GM12873 (cell line): ENCODE measurements at regions not wholly inside any gene's neighbourhood (a gene's known extent, or its start where the extent isn't known, plus 50 kb on each side); places are given as distances from the start of the nearest gene placed in this dataset.

Experiments used
- TF ChIP-seq, protein P1 (sequence below): IDR thresholded peaks from 2 replicates; pipeline ENCODE4 v1.5.1; 2012; ENCODE audit warnings: low read depth, mild to moderate bottlenecking, moderate library complexity, low read length, control low read depth; ENCODE audit not compliant: insufficient read depth; ENCODE audit errors: missing control alignments

DNA sequence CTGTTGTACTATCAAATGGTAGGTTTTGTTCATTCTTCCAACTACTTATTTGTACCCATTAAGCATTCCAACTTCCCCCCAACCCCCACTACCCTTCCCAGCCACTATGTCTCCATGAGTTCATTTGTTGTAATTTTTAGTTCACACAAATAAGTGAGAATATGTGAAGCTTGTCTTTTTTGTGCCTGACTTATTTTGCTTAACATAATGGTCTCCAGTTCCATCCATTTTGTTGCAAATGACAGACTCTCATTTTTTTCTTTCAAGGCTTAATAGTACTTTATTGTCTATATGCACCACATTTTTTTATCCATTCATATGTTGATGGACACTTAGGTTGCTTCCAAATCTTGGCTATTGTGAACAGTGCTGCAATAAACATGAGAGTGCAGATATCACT lies 86.2 kb downstream of the ALG10B start:
- TF ChIP-seq, protein P1, sequence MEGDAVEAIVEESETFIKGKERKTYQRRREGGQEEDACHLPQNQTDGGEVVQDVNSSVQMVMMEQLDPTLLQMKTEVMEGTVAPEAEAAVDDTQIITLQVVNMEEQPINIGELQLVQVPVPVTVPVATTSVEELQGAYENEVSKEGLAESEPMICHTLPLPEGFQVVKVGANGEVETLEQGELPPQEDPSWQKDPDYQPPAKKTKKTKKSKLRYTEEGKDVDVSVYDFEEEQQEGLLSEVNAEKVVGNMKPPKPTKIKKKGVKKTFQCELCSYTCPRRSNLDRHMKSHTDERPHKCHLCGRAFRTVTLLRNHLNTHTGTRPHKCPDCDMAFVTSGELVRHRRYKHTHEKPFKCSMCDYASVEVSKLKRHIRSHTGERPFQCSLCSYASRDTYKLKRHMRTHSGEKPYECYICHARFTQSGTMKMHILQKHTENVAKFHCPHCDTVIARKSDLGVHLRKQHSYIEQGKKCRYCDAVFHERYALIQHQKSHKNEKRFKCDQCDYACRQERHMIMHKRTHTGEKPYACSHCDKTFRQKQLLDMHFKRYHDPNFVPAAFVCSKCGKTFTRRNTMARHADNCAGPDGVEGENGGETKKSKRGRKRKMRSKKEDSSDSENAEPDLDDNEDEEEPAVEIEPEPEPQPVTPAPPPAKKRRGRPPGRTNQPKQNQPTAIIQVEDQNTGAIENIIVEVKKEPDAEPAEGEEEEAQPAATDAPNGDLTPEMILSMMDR: no peak

DNA sequence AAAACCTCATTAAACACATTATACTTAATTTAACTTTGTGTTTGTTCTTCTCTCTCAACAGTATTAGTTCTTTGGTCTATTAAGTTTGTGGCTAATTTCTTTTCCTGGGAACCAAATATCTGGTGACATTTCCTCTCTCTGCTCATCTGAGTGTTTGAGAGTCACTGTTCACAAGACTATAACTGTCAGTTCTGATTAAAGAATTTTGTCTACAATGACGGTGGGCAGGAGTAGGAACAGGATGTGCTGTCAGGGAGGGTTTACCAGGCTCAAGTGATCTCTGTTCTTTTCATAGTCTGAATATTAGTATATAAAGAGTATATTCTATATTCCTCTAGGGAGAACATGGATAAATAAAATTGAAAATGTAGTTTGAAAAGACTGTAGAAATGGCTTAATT lies 92.9 kb downstream of the ALG10B start:
- TF ChIP-seq, protein P1: no peak

DNA sequence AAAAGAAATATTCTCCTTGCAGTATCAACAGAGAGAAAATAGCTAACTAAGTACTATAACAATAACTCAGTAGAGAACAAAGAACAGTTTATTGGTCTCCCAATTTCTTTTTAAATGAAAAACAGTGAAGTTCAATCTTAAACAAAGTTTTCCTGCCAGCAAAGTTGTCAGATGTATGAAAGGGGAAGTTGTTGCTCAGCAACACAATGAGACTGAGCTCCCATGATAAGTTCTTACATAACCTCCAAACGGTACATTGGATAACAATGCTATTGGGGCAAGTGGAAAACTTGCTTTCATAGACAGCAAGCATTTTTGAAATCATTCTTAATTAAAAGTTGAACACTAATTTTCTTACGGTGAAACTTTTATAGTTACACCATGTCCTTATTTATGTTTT lies 94.9 kb downstream of the ALG10B start:
- TF ChIP-seq, protein P1: no peak

DNA sequence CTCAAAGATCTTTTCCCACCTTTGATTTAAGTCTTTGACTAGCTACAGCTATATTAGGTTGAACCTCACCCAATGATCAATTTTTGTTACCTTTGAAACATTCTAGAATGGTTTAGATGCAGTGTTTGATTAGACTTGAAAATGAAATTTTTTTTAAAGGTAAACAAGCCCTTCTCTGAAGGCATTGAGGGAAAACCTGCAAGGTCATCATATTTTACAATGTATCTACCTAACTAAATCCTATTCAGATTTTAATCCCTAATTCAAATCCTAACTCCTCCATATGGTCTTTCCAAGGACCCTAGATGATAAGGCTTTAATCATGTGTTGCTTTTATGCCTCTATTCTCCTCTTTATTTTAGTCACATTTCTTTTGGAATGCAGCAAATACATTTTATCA lies 95.4 kb downstream of the ALG10B start:
- TF ChIP-seq, protein P1: no peak

DNA sequence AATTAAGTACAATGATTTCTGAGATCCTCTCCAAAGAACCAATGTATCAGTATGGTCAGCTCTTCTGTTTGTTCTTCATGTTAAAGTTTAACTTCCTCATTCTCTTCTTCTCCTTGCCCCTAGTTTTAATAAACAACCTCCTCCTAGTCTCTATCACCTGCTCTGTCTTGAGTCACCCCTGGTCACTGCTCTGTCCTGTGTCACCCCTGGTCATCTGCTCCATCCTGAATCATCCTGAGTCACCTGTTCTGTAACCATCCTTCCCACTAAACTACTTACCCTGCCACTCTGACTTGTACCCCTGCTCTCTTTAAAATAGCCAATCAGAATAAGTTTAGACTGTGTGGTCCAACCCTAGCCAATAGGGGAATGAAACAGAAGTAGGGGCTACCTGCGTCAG lies 100.5 kb downstream of the ALG10B start:
- TF ChIP-seq, protein P1: no peak

DNA sequence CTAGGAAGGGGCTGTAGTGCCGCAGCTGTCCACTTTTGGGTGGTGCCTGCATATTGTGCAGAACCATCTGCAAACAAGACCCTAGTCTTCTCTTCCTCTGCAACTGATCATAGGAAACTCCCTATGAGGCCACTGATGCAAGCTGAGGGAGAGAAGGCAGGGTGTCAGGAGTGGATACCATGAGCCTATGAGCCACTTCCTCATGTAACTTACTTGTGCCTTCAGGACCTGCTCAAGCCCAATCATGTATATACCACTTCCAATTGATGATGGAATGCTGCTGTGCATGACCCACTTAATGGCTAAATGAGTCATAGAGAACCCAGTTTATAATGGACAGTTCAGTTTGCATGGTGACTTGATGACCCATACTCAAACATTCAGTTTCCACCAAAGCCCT lies 107.9 kb downstream of the ALG10B start:
- TF ChIP-seq, protein P1: no peak

DNA sequence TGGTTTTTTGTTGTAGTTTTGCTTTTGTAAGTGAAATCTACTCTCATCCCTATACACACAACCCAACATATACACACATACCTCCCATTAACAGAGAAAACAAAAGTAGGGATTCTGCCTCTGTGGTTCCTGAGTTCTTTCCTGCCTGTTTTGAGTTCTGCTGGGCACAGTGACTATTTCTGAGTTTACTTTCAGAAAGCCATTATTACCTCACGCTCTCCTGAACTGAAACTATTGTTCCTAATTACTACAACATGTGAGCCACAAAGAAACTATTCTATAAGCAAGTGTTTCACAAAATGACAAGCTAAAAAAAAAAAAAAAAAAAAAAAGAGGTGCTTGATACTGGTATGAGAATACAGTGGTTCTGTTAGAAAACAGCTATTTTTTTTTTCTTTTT lies 110.9 kb downstream of the ALG10B start:
- TF ChIP-seq, protein P1: no peak

DNA sequence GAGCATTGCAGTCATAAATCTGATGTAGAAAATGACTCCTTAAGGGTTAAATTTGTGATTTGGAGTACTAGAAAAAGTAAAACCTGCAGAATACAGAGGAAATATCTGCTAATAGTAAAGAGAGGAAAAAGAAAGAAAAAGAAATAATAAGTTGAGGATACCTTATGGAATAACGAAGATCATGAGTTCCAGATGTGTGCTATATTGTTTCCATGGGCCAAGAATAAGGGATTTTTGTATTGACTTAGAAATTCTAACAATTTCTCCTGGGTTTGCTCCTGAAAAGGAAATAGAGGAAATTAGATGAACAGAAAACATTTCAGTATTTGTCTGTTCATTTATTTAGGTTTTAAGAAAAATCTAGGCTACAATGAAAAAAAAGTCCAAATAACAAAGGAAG lies 115.3 kb downstream of the ALG10B start:
- TF ChIP-seq, protein P1: no peak
